Activated T-helper 17 cell treated with anti-CD3 and anti-CD28 coated beads, Interleukin-2, amount 50 U/mL, for 72 hours (primary cell): ENCODE measurements at regions not wholly inside any gene's neighbourhood (a gene's known extent, or its start where the extent isn't known, plus 50 kb on each side); places are given as distances from the start of the nearest gene placed in this dataset.

Experiments used
- ATAC-seq: fragments of 150-1000 bp; cut with Tn5 transposase; replicated peaks from 2 replicates; pipeline ENCODE4 v1.10.0; 2021; ENCODE audit warnings: mild to moderate bottlenecking, moderate library complexity
- H3K27ac Mint-ChIP-seq: one replicate; pipeline ENCODE4 v1.8.0; 2022; ENCODE audit warnings: mixed read lengths
- H3K27me3 Mint-ChIP-seq: one replicate; pipeline ENCODE4 v1.8.0; 2022; ENCODE audit warnings: mixed read lengths
- H3K36me3 Mint-ChIP-seq: one replicate; pipeline ENCODE4 v1.8.0; 2022; ENCODE audit warnings: low read depth, mild to moderate bottlenecking, mixed read lengths
- H3K4me1 Mint-ChIP-seq: one replicate; pipeline ENCODE4 v1.8.0; 2022; ENCODE audit warnings: mixed read lengths
- H3K4me3 Mint-ChIP-seq: one replicate; pipeline ENCODE4 v1.8.0; 2022; ENCODE audit warnings: mild to moderate bottlenecking, mixed read lengths
- H3K9me3 Mint-ChIP-seq: one replicate; pipeline ENCODE4 v1.8.0; 2022; ENCODE audit warnings: mixed read lengths

DNA sequence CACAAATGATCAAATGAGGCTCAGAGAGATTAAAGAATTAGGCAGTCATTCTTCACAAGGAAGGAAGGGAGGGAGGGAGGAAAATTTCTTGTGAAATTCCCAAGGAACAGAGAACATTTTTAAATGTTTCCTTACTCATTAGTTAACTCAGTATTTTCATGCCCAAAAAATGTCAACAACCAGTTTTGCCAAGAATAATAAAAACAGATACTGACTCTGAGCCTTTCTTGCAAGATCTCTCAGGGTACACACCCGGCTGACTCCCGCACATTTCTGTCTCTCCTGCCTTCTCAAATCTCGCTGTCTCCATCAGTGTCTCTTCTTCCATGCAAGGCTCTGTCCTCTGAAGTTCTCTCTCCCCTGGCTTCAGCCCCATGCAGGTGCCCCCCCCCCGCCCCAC, 265.9 kb downstream of the TJP1 start:
- ATAC-seq = no peak
- H3K27ac Mint-ChIP-seq = no peak overlapping the region
- H3K36me3 Mint-ChIP-seq = no peaks in the 10 kb centered on the region
- H3K4me3 Mint-ChIP-seq = no peak overlapping the region
- H3K27me3 Mint-ChIP-seq = peaks cover 18% of the 10 kb centered on the region
- no peaks in the 10 kb centered on the region for H3K4me1 Mint-ChIP-seq
- H3K9me3 Mint-ChIP-seq = peaks cover 5% of the 10 kb centered on the region

DNA sequence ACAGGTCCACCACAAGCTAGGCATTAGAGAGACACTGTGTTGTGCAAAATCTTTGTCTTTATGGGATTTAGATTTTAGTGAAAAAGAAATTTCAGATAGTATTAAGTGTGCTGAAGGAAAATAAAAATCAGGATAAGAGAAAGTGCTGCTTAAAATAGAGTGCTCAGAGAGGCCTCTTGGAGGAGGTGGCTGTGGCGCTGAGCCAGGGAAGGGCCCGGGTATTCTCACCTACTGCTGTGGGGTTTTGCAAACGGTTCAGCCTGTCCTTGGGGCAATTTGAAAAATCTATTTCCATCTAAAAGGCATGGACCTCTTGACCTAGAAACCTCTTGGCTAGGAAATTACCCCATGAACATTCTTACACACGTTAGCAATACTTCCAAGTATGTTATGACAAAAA, 267.7 kb downstream of the TJP1 start:
- no peak overlapping the region for H3K4me3 Mint-ChIP-seq
- H3K27me3 Mint-ChIP-seq = peaks cover 13% of the 10 kb centered on the region
- no peaks in the 10 kb centered on the region for H3K4me1 Mint-ChIP-seq
- no peak overlapping the region for H3K27ac Mint-ChIP-seq
- peaks cover 2% of the 10 kb centered on the region for H3K9me3 Mint-ChIP-seq
- H3K36me3 Mint-ChIP-seq = no peaks in the 10 kb centered on the region
- no peak for ATAC-seq

DNA sequence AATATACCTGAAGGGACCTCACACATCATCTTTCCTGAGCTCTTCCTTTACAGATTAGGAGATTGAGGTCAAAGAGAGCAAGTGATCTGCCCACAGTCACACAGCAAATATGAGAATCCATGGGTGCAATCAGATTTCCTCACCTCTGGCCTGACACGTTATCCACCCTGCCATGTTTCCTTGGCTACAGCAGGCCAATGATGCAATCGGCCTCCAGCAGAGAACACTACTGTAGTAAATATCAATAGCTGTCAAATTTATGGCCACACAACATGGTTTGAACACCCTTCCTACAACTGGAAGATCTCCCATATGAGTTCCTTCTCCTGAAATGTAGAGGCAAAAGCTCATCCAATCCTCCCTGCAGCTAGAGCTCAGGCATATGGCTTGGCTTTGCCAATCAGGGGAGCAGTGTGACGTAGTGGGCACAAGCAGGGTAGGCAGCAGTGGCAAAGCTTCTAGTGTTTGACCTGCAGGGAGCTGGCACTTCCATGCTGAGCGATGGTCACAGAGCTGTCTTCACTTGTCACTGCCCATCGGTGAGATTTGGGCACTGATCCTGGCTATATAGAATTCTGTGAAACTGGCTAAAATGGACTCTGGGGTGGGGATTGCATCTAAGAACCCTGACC, 271.3 kb downstream of the TJP1 start:
- H3K4me3 Mint-ChIP-seq = no peak overlapping the region

DNA sequence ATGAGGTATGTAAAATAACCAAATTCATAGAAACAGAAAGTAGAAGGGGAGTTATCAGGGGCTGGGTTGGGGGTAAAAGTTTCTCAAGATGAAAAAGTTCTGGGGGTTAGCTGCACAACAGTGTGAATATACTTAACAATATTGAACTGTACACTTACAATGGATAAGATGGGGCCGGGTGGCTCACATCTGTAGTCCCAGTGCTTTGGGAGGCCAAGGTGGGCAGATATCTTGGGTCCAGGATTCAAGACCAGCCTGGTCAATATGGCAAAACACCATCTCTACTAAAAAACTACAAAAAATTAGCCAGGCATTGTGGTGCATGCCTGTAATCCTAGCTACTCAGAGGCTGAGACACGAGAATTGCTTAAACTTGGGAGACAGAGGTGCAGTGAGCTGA, 274.3 kb downstream of the TJP1 start:
- no peak overlapping the region for H3K27ac Mint-ChIP-seq
- no peak for ATAC-seq
- H3K36me3 Mint-ChIP-seq = no peaks in the 10 kb centered on the region
- H3K4me3 Mint-ChIP-seq = no peak overlapping the region
- peaks cover 3% of the 10 kb centered on the region for H3K27me3 Mint-ChIP-seq
- peaks cover 7% of the 10 kb centered on the region for H3K9me3 Mint-ChIP-seq
- no peaks in the 10 kb centered on the region for H3K4me1 Mint-ChIP-seq

More for the DNA sequence above, 271.3 kb downstream of the TJP1 start:
- Mint-ChIP-seq H3K27me3 (peaks cover 6% of the 10 kb centered on the region), H3K36me3 (no peaks in the 10 kb centered on the region), H3K27ac (no peak overlapping the region), H3K4me1 (no peaks in the 10 kb centered on the region), H3K9me3 (peaks cover 4% of the 10 kb centered on the region)
- no peak for ATAC-seq

DNA sequence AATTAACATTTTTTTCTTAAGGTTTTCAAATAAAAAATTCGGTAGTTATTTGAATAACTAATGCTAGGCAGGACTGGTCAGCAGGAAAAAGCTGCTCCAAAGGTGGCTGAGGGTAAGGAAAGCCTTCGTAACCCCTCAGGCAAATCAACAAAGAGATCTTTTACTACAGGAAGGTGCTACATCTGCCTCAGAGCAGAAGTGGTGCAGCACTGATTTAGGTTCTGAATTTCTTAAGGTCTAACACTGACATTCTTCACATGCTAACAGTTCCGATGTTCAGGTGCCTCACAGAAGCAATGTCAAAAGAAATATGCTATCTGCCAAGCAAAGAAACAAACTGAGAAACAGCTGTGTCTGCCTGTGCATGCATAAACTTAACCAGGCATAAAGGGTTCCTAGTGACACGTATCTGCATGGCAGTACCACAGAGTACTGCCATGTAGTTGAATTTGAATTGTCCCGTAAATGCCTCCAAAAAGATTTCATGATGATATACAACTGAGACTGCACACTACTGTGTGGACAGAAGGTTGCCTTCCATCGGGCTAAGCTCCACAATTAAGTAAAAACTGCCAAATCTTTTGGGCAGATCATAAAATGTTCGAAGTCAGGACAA, 275.0 kb upstream of the NSMCE3 start:
- H3K36me3 Mint-ChIP-seq = no peaks in the 10 kb centered on the region
- peaks cover 5% of the 10 kb centered on the region for H3K27me3 Mint-ChIP-seq
- H3K27ac Mint-ChIP-seq = no peak overlapping the region
- H3K9me3 Mint-ChIP-seq = peaks cover 7% of the 10 kb centered on the region
- no peaks in the 10 kb centered on the region for H3K4me1 Mint-ChIP-seq
- no peak overlapping the region for H3K4me3 Mint-ChIP-seq
- ATAC-seq = no peak

DNA sequence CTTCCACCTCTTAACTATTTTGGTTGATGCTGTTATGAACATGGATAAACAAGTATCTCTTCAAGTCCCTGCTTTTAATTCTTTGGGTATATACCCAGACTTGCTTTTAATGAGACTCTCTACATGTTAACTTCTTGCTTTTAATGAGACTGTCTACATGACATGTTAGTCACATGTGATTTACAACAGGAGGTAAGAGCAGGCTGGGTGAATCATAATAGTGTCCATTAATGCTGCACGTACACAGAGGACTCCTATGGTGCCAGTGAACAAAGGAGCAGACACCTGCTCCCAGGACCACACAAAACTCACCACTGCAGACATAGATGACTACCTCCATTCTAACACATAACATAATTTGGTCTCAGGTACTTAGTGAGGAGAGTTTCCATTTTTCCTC, 273.4 kb upstream of the NSMCE3 start:
- H3K27me3 Mint-ChIP-seq = peaks cover 6% of the 10 kb centered on the region
- no peak overlapping the region for H3K4me3 Mint-ChIP-seq
- no peak for ATAC-seq
- H3K27ac Mint-ChIP-seq = no peak overlapping the region
- H3K4me1 Mint-ChIP-seq = no peaks in the 10 kb centered on the region
- H3K9me3 Mint-ChIP-seq = peaks cover 7% of the 10 kb centered on the region
- no peaks in the 10 kb centered on the region for H3K36me3 Mint-ChIP-seq

DNA sequence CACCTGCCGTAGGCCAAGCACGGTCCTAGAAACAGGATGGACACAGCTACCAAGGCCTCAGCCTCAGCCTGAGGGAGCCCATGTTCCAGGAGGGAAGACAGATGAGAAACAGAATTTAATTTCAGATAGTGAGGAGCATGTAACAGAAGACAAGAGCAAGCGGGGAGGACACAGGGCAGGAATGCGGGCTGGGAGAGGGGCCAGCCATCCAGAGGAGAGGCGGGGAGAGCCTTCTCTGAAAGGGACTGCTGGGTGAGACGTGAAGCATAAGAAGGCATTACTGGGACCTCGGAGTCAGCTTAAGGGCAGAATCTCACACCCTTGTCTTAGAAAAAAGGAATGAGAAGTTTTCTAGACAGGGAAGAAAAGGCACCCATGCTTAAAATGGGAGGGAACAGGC, 271.7 kb upstream of the NSMCE3 start:
- no peaks in the 10 kb centered on the region for H3K36me3 Mint-ChIP-seq
- no peak overlapping the region for H3K27ac Mint-ChIP-seq
- ATAC-seq = no peak
- H3K9me3 Mint-ChIP-seq = peaks cover 6% of the 10 kb centered on the region
- H3K4me3 Mint-ChIP-seq = no peak overlapping the region
- no peaks in the 10 kb centered on the region for H3K4me1 Mint-ChIP-seq
- peaks cover 10% of the 10 kb centered on the region for H3K27me3 Mint-ChIP-seq

DNA sequence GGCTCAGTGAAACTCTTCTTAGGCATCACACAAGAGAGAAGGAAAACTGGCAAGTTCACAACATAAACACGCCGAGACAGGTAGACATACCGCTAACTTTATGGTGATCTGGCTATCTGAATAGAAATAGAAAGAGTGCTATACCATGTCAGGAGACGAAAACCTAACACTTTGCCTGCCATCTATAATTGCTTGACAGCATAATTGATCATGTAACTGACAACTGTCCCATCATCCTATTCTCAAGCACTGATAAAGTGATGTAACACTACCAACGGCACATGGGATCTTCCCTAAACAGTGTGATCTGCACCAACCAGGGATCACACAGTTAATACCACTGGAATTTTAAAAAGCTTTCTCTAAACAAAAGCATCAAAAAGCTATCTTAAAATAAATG, 270.9 kb upstream of the NSMCE3 start:
- H3K36me3 Mint-ChIP-seq = no peaks in the 10 kb centered on the region
- peaks cover 10% of the 10 kb centered on the region for H3K27me3 Mint-ChIP-seq
- ATAC-seq = no peak
- no peaks in the 10 kb centered on the region for H3K4me1 Mint-ChIP-seq
- H3K9me3 Mint-ChIP-seq = no peaks in the 10 kb centered on the region
- H3K4me3 Mint-ChIP-seq = no peak overlapping the region
- H3K27ac Mint-ChIP-seq = no peak overlapping the region

DNA sequence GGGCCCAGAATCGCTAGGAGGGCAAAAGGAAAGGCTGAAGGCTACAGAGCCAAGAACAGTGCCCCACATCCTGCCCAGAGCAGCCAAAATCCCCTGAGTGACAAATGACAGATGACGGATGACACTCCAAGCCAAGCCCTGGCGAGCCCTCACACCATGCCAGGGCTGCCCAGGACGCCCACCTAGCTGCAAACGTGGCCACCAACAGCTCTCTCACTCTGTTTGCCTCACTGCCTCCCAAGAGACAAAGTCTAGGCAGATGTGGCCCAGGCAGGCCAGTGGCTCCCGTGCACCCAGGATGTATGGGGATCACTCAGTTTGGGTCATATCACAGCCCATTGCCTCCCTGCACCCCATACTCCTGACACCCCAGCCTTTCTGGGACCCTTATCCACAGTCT, 270.1 kb upstream of the NSMCE3 start:
- no peaks in the 10 kb centered on the region for H3K36me3 Mint-ChIP-seq
- peaks cover 10% of the 10 kb centered on the region for H3K27me3 Mint-ChIP-seq
- H3K4me1 Mint-ChIP-seq = no peaks in the 10 kb centered on the region

DNA sequence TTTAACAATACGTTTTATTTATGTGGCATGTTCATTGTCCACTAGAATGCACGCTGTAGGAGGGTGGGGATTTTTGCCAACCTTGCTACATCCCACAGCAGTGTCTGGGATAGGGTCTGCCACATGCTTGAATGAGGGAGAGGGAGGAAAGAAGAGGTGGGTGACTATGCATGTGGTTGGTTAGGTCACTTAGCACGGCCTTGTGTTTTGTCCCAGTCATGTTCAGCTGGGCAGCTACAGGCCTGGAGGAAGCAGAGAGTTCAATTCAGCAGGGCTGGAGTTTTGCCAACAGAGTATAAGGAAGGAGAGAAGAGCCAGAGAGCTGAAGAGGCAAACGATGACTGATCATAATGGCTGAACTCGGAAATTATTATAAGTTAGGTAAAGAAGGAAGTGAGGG, 268.4 kb upstream of the NSMCE3 start:
- ATAC-seq = no peak
- Mint-ChIP-seq H3K27me3 (peaks cover 10% of the 10 kb centered on the region), H3K27ac (no peak overlapping the region), H3K9me3 (no peaks in the 10 kb centered on the region), H3K4me3 (no peak overlapping the region), H3K4me1 (no peaks in the 10 kb centered on the region), H3K36me3 (no peaks in the 10 kb centered on the region)

More for the DNA sequence above, 270.1 kb upstream of the NSMCE3 start:
- no peak overlapping the region for H3K4me3 Mint-ChIP-seq
- no peaks in the 10 kb centered on the region for H3K9me3 Mint-ChIP-seq
- no peak overlapping the region for H3K27ac Mint-ChIP-seq
- no peak for ATAC-seq

DNA sequence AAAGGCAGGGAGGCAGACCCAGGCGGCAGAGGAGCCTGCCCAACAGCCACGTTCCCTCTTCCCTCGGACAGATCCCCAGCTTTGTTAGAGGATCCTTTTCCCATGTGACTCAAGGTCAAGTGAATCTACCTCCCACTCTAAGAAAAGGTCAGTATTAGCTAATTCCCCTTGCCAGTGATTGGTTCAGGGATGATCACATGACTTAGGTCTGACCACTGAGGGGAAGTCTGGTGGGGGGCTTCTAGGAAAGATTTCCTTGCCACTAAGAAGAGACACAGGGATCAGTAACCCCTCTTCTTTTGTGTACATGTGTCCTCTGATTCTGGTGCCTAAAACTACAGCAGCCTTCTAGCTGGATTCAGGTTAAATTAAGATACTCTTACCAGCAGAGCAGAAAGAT, 266.3 kb upstream of the NSMCE3 start:
- H3K4me1 Mint-ChIP-seq = no peaks in the 10 kb centered on the region
- no peak for ATAC-seq
- H3K27me3 Mint-ChIP-seq = peaks cover 13% of the 10 kb centered on the region
- no peak overlapping the region for H3K27ac Mint-ChIP-seq
- no peak overlapping the region for H3K4me3 Mint-ChIP-seq
- no peaks in the 10 kb centered on the region for H3K36me3 Mint-ChIP-seq
- no peaks in the 10 kb centered on the region for H3K9me3 Mint-ChIP-seq

DNA sequence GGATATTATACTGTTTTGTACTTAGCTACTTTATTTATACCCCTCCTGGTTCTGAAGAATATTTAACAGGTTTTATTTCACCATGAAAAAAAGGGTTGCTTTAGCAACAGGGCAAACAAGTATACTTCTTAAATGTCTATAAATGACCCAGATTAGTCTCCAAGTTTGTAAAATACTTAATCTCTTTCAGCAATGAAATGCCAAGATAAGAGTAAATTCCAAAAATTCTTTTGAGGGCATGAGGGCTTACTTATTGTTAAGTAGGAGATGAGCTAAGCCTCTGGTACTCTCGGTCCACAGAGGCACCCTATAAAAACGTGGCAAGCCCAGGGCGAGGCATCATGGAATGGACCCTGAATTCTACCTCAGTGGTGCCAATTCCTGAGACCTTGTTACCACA, 264.8 kb upstream of the NSMCE3 start:
- Mint-ChIP-seq H3K36me3 (no peaks in the 10 kb centered on the region), H3K4me3 (no peak overlapping the region), H3K27me3 (peaks cover 8% of the 10 kb centered on the region), H3K4me1 (no peaks in the 10 kb centered on the region), H3K9me3 (no peaks in the 10 kb centered on the region), H3K27ac (no peak overlapping the region)
- ATAC-seq = no peak

DNA sequence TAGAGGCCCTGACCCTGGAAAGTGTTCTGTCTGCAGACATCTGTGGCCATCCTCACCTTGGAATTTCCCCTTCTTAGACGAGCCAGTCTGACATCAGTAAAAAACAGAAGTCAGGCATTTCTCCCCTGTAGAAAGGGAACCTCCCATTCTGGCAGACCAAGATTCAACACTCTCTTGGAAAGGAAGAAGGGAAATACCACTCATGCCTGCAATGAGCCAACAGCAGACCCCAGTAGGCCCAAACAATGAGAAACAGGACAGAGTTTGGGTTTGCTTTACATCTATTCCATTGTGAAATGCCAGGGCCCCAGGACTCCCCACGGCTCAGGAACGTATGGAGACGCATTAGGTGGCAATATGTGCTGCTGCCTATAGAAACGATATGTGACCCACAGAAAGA, 264.0 kb upstream of the NSMCE3 start:
- Mint-ChIP-seq H3K27me3 (peaks cover 11% of the 10 kb centered on the region), H3K9me3 (no peaks in the 10 kb centered on the region), H3K36me3 (no peaks in the 10 kb centered on the region), H3K4me1 (no peaks in the 10 kb centered on the region), H3K27ac (no peak overlapping the region), H3K4me3 (no peak overlapping the region)
- ATAC-seq = no peak

DNA sequence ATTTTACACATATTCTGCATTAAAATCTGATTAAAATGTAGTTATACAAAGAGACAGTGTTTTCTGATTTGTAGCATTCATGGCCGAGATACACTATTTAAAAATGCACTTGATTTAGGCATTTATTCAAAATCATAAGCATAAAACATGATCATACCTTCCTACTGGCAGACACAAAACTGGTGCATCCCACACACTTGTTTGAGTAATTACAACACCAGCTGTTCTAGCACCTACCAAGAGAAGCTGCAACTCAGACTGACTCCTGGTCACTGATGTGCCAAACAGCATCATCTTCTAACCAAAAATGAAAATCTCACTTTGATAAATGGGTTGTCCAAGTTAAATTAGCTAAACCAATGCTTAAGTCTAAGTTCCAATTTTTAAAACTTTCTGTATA, 262.7 kb upstream of the NSMCE3 start:
- Mint-ChIP-seq H3K4me3 (no peak overlapping the region), H3K9me3 (no peaks in the 10 kb centered on the region), H3K4me1 (no peaks in the 10 kb centered on the region), H3K36me3 (no peaks in the 10 kb centered on the region), H3K27ac (no peak overlapping the region), H3K27me3 (peaks cover 6% of the 10 kb centered on the region)
- ATAC-seq = no peak

DNA sequence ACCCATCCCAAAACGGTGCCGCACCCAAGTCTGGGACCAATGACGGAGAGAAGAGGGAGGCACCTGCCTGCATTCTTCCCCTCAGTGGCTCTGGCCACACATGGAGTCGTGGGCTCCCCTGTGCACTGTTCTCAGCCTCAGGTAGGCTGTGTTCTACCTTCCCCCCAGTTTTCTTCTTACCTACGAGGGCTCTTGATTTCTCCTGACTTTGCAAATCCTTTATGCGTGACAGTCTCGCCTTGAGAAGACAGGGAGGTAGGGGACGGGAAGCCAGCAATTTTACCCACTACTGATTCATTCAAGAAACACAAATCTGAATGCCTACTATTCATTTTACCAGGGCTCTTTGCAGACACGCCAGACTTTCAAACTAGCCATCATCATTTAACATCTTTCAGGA, 261.3 kb upstream of the NSMCE3 start:
- Mint-ChIP-seq H3K36me3 (no peaks in the 10 kb centered on the region), H3K4me1 (no peaks in the 10 kb centered on the region), H3K27ac (no peak overlapping the region), H3K27me3 (peaks cover 11% of the 10 kb centered on the region), H3K9me3 (no peaks in the 10 kb centered on the region), H3K4me3 (no peak overlapping the region)
- no peak for ATAC-seq

DNA sequence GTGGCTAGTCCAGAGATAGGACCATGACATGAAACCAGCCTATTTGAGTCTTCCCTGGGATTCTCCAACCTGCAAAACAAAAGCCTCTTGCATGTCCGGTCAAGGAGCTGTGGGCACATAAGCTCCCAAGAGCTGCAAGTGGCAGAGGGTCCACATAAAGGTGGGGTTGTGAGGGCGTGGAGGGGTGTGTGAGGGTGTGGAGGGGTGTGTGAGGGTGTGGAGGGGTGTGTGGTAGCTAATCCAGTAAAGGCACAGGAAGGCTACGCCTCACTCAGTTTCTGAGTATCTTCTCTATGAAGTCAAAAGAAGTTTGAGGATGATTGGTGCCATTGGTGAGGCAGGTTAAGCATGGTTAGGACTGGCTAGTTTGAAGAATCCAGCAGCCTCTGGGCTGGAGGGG, 259.4 kb upstream of the NSMCE3 start:
- Mint-ChIP-seq H3K9me3 (no peaks in the 10 kb centered on the region), H3K27ac (no peak overlapping the region), H3K27me3 (peaks cover 11% of the 10 kb centered on the region), H3K4me3 (no peak overlapping the region), H3K36me3 (no peaks in the 10 kb centered on the region), H3K4me1 (no peaks in the 10 kb centered on the region)
- ATAC-seq = no peak
